HCT116 (cell line): ENCODE measurements at regions not wholly inside any gene's neighbourhood (a gene's known extent, or its start where the extent isn't known, plus 50 kb on each side); places are given as distances from the start of the nearest gene placed in this dataset.

Experiments
- ATAC-seq: fragments of 200-7000 bp; cut with Tn5 transposase; 2 replicates; pipeline ENCODE4 v1.9.1; 2020; ENCODE audit warnings: mild to moderate bottlenecking, moderate library complexity
- BruUV-seq: library from RNA; stranded (reverse); fragments of 400-500 nt; replicated peaks from 2 replicates; lab custom pipeline; 2021; lab: Mats Ljungman, UMichigan
- CTCF ChIA-PET: fragments of 300-600 bp; sonication (Branson Sonifier 250); formaldehyde crosslinking; loops from one replicate; lab custom pipeline; 2021; ENCODE audit warnings: antibody characterized with exemption; lab: Charles Lee
- POLR2A ChIA-PET: fragments of 300-600, 350-600 bp; sonication (Branson Sonifier 250); formaldehyde crosslinking; loops from one replicate; lab custom pipeline; 2021; ENCODE audit warnings: antibody characterized with exemption; lab: Charles Lee
- RAD21 ChIA-PET, 2 experiments: fragments of 300-600 bp; sonication (Branson Sonifier 250); formaldehyde crosslinking; loops; one replicate each; lab custom pipeline; 2023; ENCODE audit warnings: low total read pairs in 2 of 2; ENCODE audit not compliant: uncharacterized antibody in 2 of 2, unreplicated experiment in 2 of 2, low non-redundant PET in 1 of 2; lab: Charles Lee
- DNase-seq: peaks from one replicate; pipeline ENCODE4 v3.0.0-alpha.2; 2010; ENCODE audit warnings: low read depth, low spot score
- H2AFZ ChIP-seq: fragments of 200-600 bp; shearing (Covaris generic), sonication (generic); 2 replicates; pipeline ENCODE4 v1.6.1; 2017; ENCODE audit warnings: low read depth, mixed run types, mixed read lengths, antibody characterized with exemption, low read length; ENCODE audit not compliant: poor library complexity, severe bottlenecking
- H3K27ac ChIP-seq: 2 replicates; pipeline ENCODE4 v1.5.1; 2012; ENCODE audit warnings: low read depth, low read length
- H3K27me3 ChIP-seq: fragments of 200-600 bp; sonication (generic); 2 replicates; pipeline ENCODE4 v1.6.1; 2016; ENCODE audit warnings: mixed run types, low read length, mixed read lengths; ENCODE audit not compliant: insufficient read depth
- H3K36me3 ChIP-seq, 2 experiments: fragments of 200-500 bp in 1 of 2; fragments of 200-600 bp in 1 of 2; sonication (Bioruptor generic) in 1 of 2; sonication (generic) in 1 of 2; 2 replicates each; pipeline versions ENCODE4 v1.5.1 to v1.6.1; 2014 to 2016; ENCODE audit warnings: low read length in 2 of 2, inconsistent platforms in 1 of 2, mixed read lengths in 1 of 2, mixed run types in 1 of 2; ENCODE audit not compliant: insufficient read depth in 2 of 2, control insufficient read depth in 1 of 2
- H3K4me1 ChIP-seq, 2 experiments: fragments of 200-600 bp in 1 of 2; sonication (generic) in 1 of 2; 2 replicates each; pipeline versions ENCODE4 v1.5.1 to v1.6.1; 2012 to 2017; ENCODE audit warnings: low read length in 2 of 2, inconsistent platforms in 1 of 2, mild to moderate bottlenecking in 1 of 2, mixed read lengths in 1 of 2, mixed run types in 1 of 2, moderate library complexity in 1 of 2; ENCODE audit not compliant: insufficient read depth in 2 of 2, control insufficient read depth in 1 of 2
- H3K4me2 ChIP-seq: fragments of 200-600 bp; sonication (generic); 2 replicates; pipeline ENCODE4 v1.6.1; 2017; ENCODE audit warnings: mixed run types, low read length, mixed read lengths
- H3K4me3 ChIP-seq, 2 experiments: fragments of 200-600 bp in 1 of 2; sonication (generic) in 1 of 2; replicated peaks in 1 of 2; 2 replicates each; pipeline ENCODE4 v1.5.1; 2011 to 2016; ENCODE audit warnings: low read length in 2 of 2, control low read depth in 1 of 2, low read depth in 1 of 2, mild to moderate bottlenecking in 1 of 2, mixed read lengths in 1 of 2, mixed run types in 1 of 2
- H3K79me2 ChIP-seq: fragments of 200-600 bp; sonication (generic); 2 replicates; pipeline ENCODE4 v1.6.1; 2017; ENCODE audit warnings: mild to moderate bottlenecking, mixed run types, low read length, moderate library complexity, mixed read lengths; ENCODE audit not compliant: insufficient read depth
- H3K9ac ChIP-seq: fragments of 200-600 bp; sonication (generic); 2 replicates; pipeline ENCODE4 v1.6.1; 2016; ENCODE audit warnings: low read length, mixed read lengths
- H3K9me2 ChIP-seq: fragments of 200-600 bp; sonication (generic), shearing (Covaris generic); 2 replicates; pipeline ENCODE4 v1.6.1; 2017; ENCODE audit warnings: mixed run types, mild to moderate bottlenecking, moderate library complexity; ENCODE audit not compliant: insufficient read depth
- H3K9me3 ChIP-seq, 2 experiments: fragments of 200-500 bp in 1 of 2; fragments of 200-600 bp in 1 of 2; sonication (Bioruptor generic) in 1 of 2; sonication (generic) in 1 of 2; 2 replicates each; pipeline ENCODE4 v1.6.1; 2014 to 2017; ENCODE audit warnings: low read length in 2 of 2, mixed read lengths in 2 of 2, inconsistent platforms in 1 of 2, low read depth in 1 of 2, mild to moderate bottlenecking in 1 of 2, mixed run types in 1 of 2, moderate library complexity in 1 of 2; ENCODE audit not compliant: control insufficient read depth in 1 of 2, insufficient read depth in 1 of 2
- H4K20me1 ChIP-seq: fragments of 200-600 bp; sonication (generic), shearing (Covaris generic); 2 replicates; pipeline ENCODE4 v1.6.1; 2017; ENCODE audit warnings: mixed run types, mild to moderate bottlenecking, moderate library complexity; ENCODE audit not compliant: insufficient read depth
- ATF3 ChIP-seq: IDR thresholded peaks from 2 replicates; pipeline ENCODE4 v1.6.1; 2012
- CEBPB ChIP-seq: IDR thresholded peaks from 2 replicates; pipeline ENCODE4 v1.6.1; 2012; ENCODE audit warnings: low read depth
- EGR1 ChIP-seq: IDR thresholded peaks from 2 replicates; pipeline ENCODE4 v1.6.1; 2012; ENCODE audit warnings: low read depth
- ELF1 ChIP-seq: IDR thresholded peaks from 2 replicates; pipeline ENCODE4 v1.6.1; 2012; ENCODE audit warnings: low read depth, borderline replicate concordance
- EZH2 ChIP-seq: fragments of 200-600 bp; sonication (generic); IDR thresholded peaks from 2 replicates; pipeline ENCODE4 v1.6.1; 2017; ENCODE audit warnings: antibody characterized with exemption, mixed run types
- EZH2phosphoT487 ChIP-seq: fragments of 200-600 bp; IDR thresholded peaks from 2 replicates; pipeline ENCODE4 v1.6.1; 2018; ENCODE audit warnings: antibody characterized with exemption, borderline replicate concordance
- FOSL1 ChIP-seq: IDR thresholded peaks from 2 replicates; pipeline ENCODE4 v1.6.1; 2012; ENCODE audit warnings: low read depth
- JUND ChIP-seq: IDR thresholded peaks from 2 replicates; pipeline ENCODE4 v1.6.1; 2012
- POLR2A ChIP-seq: IDR thresholded peaks from 2 replicates; pipeline ENCODE4 v1.7.0; 2011; ENCODE audit warnings: borderline replicate concordance; ENCODE audit not compliant: insufficient read depth, insufficient read length; ENCODE audit errors: extremely low read depth
- POLR2AphosphoS5 ChIP-seq: IDR thresholded peaks from 2 replicates; pipeline ENCODE4 v1.6.1; 2011; ENCODE audit warnings: mild to moderate bottlenecking, low read depth, low read length, moderate library complexity
- SIN3A ChIP-seq: IDR thresholded peaks from 2 replicates; pipeline ENCODE4 v1.6.1; 2012; ENCODE audit warnings: low read depth
- SP1 ChIP-seq: IDR thresholded peaks from 2 replicates; pipeline ENCODE4 v1.6.1; 2012; ENCODE audit warnings: low read depth
- TCF7L2 ChIP-seq: IDR thresholded peaks from 2 replicates; pipeline ENCODE4 v1.7.0; 2011; ENCODE audit warnings: borderline replicate concordance, inconsistent platforms; ENCODE audit not compliant: insufficient read depth, insufficient read length; ENCODE audit errors: extremely low read depth
- YY1 ChIP-seq: IDR thresholded peaks from 2 replicates; pipeline ENCODE4 v1.6.1; 2011; ENCODE audit warnings: low read length, low read depth, moderate library complexity, mild to moderate bottlenecking; ENCODE audit not compliant: insufficient replicate concordance; ENCODE audit errors: extremely low read depth
- ZFX ChIP-seq: fragments of 450-650 bp; IDR thresholded peaks from 2 replicates; pipeline ENCODE4 v1.6.1; 2017
- ZNF274 ChIP-seq: fragments of 200-500 bp; sonication (Bioruptor generic); IDR thresholded peaks from 2 replicates; pipeline ENCODE4 v1.6.1; 2014; ENCODE audit warnings: mild to moderate bottlenecking, low read depth, low read length, inconsistent platforms
- intact Hi-C: fragments of 100-400 bp; cut with micrococcal nuclease; formaldehyde crosslinking; loops from 2 replicates; pipeline ENCODE4 v1.10.0; 2022
- TF ChIP-seq, protein P1 (sequence below): IDR thresholded peaks from 2 replicates; pipeline ENCODE4 v1.6.1; 2012
- TF ChIP-seq, protein P2 (sequence below), 3 experiments: fragments of 200-600 bp in 1 of 3; sonication (generic) in 1 of 3; IDR thresholded peaks in 2 of 3; conservative IDR thresholded peaks in 1 of 3; 2 replicates each; pipeline ENCODE4 v1.5.1; 2012 to 2017; ENCODE audit warnings: low read depth in 2 of 3, low read length in 2 of 3, antibody characterized with exemption in 1 of 3, borderline replicate concordance in 1 of 3, control low read depth in 1 of 3, mild to moderate bottlenecking in 1 of 3, mixed read lengths in 1 of 3, mixed run types in 1 of 3, moderate library complexity in 1 of 3; ENCODE audit not compliant: insufficient read depth in 1 of 3

GRCh38 chr10:89916468-89917215 is 215.3 kb downstream of the KIF20B start:
- Histone ChIP-seq H3K27me3 (no peaks in the 10 kb centered on the region), H3K4me1 (peaks cover 17 to 29% of the 10 kb centered on the region in 2 experiments), H3K79me2 (no peaks in the 10 kb centered on the region), H3K9me3 (no peaks in the 10 kb centered on the region), H3K9me2 (no peaks in the 10 kb centered on the region), H3K27ac (no peak overlapping the region), H3K4me2 (no peak overlapping the region), H4K20me1 (no peaks in the 10 kb centered on the region), H3K4me3 (no peak overlapping the region), H3K36me3 (no peaks in the 10 kb centered on the region), H2AFZ (no peak overlapping the region), H3K9ac (no peak overlapping the region)
- intact Hi-C loops: no loop called here
- DNase-seq (no peak), ATAC-seq (no peak)
- POLR2A ChIA-PET: no interaction called here
- TF ChIP-seq TCF7L2 (no peak), CEBPB (no peak), ATF3 (no peak), ZFX (no peak), ELF1 (no peak), POLR2A (no peak)
- CTCF ChIA-PET: no interaction called here
- BruUV-seq: no TSS peak
- RAD21 ChIA-PET: no interaction called here

GRCh38 chr10:89921403-89921802 is 220.0 kb downstream of the KIF20B start:
- CTCF ChIA-PET: no interaction called here
- TF ChIP-seq, protein P1, sequence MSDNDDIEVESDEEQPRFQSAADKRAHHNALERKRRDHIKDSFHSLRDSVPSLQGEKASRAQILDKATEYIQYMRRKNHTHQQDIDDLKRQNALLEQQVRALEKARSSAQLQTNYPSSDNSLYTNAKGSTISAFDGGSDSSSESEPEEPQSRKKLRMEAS: peak; percentile 72
- TF ChIP-seq POLR2A: no peak
- no peak for TF ChIP-seq EGR1
- peak; percentile 97 for TF ChIP-seq SP1
- TF ChIP-seq SIN3A: peak; percentile 94
- TF ChIP-seq JUND: peak; percentile 99
- TF ChIP-seq ATF3: peak; percentile 76
- no peak for TF ChIP-seq ZNF274
- TF ChIP-seq, protein P2, sequence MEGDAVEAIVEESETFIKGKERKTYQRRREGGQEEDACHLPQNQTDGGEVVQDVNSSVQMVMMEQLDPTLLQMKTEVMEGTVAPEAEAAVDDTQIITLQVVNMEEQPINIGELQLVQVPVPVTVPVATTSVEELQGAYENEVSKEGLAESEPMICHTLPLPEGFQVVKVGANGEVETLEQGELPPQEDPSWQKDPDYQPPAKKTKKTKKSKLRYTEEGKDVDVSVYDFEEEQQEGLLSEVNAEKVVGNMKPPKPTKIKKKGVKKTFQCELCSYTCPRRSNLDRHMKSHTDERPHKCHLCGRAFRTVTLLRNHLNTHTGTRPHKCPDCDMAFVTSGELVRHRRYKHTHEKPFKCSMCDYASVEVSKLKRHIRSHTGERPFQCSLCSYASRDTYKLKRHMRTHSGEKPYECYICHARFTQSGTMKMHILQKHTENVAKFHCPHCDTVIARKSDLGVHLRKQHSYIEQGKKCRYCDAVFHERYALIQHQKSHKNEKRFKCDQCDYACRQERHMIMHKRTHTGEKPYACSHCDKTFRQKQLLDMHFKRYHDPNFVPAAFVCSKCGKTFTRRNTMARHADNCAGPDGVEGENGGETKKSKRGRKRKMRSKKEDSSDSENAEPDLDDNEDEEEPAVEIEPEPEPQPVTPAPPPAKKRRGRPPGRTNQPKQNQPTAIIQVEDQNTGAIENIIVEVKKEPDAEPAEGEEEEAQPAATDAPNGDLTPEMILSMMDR (IDR thresholded peaks at IDR 0.05 in 2 of 3, conservative IDR thresholded peaks at IDR 0.05 in 1 of 3; ENCODE audit: borderline replicate concordance in 1 of 3, insufficient read depth in 1 of 3, low read depth in 2 of 3, low read length in 2 of 3): no peak
- no peak for TF ChIP-seq EZH2phosphoT487
- TF ChIP-seq YY1: no peak
- TF ChIP-seq EZH2: no peak
- peak; percentile 81 for TF ChIP-seq CEBPB
- no peak for TF ChIP-seq ZFX
- peak; percentile 59; the same call in 1 of the 2 replicates for TF ChIP-seq POLR2AphosphoS5
- no peak for TF ChIP-seq ELF1
- peak; percentile 99 for TF ChIP-seq FOSL1

More at GRCh38 chr10:89921403-89921802, 220.0 kb downstream of the KIF20B start:
- BruUV-seq: no TSS peak
- peak overlapping the region; percentile 55 for H3K4me2 ChIP-seq
- H3K27ac ChIP-seq: peak overlapping the region; percentile 78; the same call in 1 of the 2 replicates
- ChIA-PET POLR2A (no interaction called here), RAD21 (interaction anchor here in 1 of 2 experiments (0.6 kb wide), 1 partner anchor 449 kb away, joined by 3 read pairs; no protein-coding TSS in a partner anchor)
- no peaks in the 10 kb centered on the region for H3K36me3 ChIP-seq
- H4K20me1 ChIP-seq: no peaks in the 10 kb centered on the region
- 0 out of 4 replicates have a peak overlapping the region, but pooled peaks of 1 of the 2 experiments have one; percentile 2 for H3K4me3 ChIP-seq
- ATAC-seq (peak; percentile 96), DNase-seq (peak; percentile 95)
- peak overlapping the region; percentile 42; the same call in 1 of the 2 replicates for H3K9ac ChIP-seq
- intact Hi-C loops: no loop called here
- H3K79me2 ChIP-seq: no peaks in the 10 kb centered on the region
- H3K9me3 ChIP-seq: no peaks in the 10 kb centered on the region
- no peaks in the 10 kb centered on the region for H3K27me3 ChIP-seq
- H3K9me2 ChIP-seq: no peaks in the 10 kb centered on the region
- H3K4me1 ChIP-seq: peaks cover 26 to 57% of the 10 kb centered on the region in 2 experiments
- peak overlapping the region; percentile 1 for H2AFZ ChIP-seq
